ENCODE measurements at regions not wholly inside any gene's neighbourhood (a gene's known extent, or its start where the extent isn't known, plus 50 kb on each side); places are given as distances from the start of the nearest gene placed in this dataset.

- TF ChIP-seq CTCF (conservative IDR thresholded peaks at IDR 0.05 in 1 of 2, IDR thresholded peaks at IDR 0.05 in 1 of 2; ENCODE audit: low read depth in 1 of 2, low read length in 2 of 2) (peak; percentile 58 to 83), EZH2 (IDR thresholded peaks at IDR 0.05; ENCODE audit: low read length, missing control alignments) (no peak)
Measured at GRCh38 chr2:222024932-222025880, 273.6 kb downstream of the PAX3 start.
